ENCODE measurements at regions not wholly inside any gene's neighbourhood (a gene's known extent, or its start where the extent isn't known, plus 50 kb on each side); places are given as distances from the start of the nearest gene placed in this dataset.
"Not testable (repeated sequence)": the region's sequence is repeated elsewhere in the genome, so short reads cannot be mapped to it uniquely, and the experiment has no call there.

DNA sequence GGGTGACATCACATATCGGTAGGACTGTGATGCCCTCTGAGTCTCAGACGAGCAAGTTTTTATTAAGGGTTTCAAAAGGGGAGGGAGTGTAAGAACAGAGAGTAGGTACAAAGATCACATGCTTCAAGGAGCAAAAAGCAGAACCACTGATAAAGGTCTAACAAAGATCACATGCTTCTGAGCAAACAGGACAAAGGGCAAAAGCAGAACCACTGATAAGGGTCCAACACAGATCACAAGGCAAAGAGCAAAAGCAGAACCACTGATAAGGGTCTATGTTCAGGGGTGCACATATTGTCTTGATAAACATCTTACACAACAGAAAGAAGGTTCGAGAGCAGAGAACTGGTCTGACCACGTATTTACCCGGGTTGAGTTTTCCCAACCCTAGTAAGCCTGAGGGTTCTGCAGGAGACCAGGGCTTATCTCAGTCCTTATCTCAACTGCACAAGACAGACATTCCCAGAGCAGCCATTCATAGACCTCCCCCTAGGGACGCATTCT, 604.2 kb upstream of the GYPC start:
- not testable (repeated sequence) for DNase-seq

DNA sequence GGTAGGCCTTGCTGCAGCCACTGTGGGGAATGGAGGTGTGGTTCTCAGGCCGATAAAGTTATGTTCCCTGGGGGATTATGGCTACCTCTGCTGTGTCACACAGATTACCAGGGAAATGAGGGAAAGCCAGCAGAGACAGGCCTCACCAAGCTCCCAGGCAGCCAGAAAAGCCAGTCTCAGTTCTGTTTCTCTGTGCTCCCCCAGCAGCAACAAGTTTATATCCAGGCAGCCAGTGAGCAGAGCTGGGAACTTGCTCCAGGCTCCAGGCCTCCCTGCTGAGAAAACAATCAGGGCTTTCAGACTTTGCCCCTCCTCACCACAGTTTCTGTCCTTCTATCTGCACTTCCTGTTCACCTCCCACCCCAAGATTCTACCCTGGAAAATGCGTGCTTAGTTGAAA, 596.6 kb upstream of the GYPC start:
- DNase-seq = no peak

DNA sequence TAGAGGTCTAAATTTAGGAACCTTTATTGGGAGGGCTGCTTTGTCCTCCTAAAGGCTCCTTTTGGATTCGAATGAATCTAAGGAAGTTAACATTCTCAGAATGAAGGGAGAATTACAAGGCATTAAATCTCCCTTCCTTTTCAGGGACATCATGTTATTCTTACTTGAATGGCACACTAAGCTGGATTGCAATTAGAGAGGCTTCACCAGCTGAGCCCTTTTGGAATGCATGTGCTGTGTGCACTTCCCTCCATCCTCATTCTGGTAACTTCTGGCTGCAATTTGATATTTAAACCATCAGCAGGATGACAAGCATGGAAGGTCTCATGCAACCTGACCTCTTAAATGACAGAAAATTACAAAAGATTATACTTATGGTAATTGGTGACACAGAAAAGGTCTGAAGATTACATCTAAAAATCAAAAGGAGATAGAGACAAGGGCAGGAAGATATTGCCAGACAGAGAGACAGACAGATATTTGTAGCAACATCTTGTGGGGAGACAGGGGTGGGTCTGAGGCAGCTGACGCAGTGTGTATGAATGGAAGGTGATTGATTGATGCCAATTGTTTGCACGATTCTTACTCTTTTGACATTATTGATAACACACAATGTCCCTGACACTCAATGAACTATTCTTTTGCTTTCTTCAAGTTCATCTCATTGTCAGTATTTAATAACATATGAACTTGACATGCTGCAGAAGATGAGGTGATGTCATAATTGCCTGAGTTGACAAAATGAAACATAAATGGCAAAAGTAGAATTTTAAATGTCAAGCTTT, 570.8 kb upstream of the GYPC start:
- DNase-seq = no peak

DNA sequence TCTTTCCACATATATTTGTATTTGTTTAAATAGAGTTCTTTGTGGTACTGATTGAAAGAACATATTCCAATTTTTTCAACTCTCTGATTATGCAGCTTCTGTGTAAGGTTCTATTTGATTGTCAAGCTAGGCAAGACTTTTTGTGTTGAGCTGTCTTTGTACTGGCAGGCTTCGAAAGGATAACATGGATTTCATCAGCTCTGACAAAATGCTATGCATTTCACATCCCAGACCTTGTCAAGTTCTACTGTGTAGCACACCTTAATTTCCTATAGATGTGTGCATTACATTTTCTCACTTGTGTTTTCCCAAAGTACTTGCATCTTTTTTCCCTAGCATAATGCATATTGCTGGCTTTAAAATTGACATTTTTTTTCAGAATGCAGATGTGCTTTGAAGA, 555.0 kb upstream of the GYPC start:
- DNase-seq = no peak

DNA sequence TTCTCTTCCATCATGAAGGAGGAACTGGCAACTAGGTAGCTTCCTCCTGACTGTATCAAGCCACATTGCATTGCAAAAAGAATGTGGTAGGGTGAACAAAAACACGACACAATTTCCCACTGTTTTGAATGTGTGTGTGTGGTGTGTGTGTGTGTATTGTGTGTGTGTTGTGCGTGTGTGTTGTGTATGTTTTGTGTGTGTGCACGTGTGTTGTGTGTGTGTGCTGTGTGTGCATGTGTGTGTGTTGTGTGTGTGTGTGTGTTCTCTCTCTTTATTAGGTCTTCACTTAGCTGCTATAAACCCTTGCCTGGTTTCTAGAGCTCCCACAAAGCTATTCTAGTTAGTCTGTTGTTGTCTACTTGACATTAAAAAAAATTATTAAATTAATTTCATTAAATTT, 550.0 kb upstream of the GYPC start:
- no peak for DNase-seq

DNA sequence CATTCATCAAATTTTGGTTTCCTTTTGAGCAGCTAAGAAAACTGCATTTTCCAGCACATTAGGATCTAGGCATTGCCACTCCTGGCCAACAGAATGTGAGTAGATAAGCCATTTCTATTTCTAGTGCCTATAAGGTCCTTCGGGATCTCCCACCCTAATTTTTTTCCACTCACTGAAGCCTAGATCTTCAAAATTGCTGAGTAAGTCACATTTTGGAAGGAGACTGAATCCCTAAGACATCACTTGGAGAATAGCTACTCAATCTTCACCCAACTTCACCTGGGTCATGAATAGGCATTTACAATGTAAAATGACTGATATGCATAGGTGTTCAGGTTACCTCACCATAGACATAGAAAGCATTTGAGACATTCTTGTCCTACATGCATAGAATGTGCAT, 548.1 kb upstream of the GYPC start:
- no peak for DNase-seq

DNA sequence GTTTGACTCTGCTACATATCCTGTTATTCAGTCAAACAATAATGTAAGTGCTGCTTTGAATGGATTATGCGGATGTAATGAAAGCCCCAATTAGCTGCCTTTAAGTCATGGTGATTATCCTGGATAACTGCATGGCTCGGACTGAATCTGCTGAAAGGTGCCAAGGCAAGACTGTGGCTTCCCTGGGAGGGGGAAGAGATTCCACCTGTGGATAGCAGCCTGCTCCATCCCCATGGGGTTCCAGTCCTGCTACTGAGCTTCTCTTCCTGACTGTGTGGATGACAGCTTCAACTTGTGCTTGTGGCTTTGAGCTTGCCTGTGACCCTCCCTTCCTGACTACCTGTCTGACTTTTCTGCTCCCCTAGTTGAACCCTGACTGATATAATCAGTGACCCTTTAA, 540.0 kb upstream of the GYPC start:
- DNase-seq = no peak

DNA sequence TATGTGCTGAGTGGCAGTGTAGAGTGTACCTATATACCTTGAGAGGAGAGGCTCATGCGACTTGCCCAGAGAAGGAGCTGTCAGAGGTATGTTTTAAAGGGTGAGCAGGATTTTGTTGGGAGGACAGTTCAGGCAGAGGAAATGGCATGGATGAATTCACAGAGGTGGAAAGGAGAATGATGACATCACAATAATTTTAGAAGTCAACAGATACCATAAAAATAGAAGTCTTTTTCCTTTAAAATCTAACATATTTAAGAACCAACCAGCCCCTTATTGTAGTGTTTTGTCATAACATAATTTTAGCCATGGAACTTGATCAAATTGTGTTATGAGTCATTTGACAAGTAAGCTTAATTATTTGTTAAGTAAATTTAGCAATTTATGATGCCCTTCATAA, 538.1 kb upstream of the GYPC start:
- no peak for DNase-seq

DNA sequence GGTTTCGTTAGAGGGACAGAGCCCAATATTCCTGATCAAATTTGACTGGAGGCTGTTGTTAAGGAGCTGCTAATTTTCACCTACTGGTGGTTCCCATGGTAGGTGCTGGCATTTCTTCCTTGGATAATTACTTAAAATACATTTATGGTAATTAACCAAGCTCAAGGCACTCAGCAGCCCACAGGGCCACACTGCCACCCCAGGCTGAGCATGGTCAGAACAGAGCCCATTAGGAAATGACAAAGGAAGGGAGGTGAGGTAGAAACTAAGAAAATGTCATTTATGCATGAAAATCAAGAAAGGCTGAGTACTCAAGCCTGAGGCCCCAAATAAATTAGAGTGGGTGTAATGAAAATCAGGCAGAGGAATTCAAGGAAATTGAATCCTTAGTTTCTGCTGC, 510.2 kb upstream of the GYPC start:
- DNase-seq = no peak

DNA sequence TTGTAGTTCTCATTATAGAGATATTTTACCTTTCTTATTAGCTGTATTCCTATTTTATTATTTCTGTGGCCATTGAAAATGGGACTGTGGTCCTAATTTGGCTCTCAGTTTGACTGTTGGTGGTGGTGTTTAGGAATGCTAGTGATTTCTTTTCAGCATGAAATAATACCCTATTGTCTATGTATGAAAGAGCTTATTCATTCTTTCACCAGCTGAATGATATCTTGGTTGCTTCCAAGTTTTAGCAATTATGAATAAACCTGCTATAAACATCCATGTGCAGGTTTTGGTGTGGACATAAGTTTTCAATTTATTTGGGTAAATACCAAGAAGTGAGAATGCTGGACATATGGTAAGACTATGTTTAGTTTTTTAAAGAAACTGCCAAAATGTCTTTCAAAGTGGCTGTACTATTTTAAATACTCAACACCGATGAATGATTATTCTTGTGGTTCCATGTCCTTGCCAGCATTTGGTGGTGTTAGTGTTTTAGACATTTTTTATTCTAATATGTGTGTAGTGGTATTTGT, 501.6 kb upstream of the GYPC start:
- no peak for DNase-seq

DNA sequence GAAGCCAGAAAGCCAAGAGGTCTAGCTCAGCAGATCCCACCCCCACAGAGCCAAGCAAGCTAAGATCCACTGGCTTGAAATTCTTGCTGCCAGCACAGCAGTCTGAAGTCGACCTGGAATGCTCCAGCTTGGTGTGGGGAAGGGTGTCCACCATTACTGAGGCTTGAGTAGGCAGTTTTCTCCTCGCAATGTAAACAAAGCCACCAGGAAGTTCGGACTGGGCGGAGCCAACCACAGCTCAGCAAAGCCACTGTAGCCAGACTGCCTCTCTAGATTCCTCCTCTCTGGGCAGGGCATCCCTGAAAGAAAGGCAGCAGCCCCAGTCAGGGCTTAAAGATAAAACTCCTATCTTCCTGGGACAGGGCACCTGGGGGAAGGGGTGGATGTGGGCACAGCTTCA, 495.0 kb upstream of the GYPC start:
- DNase-seq = not testable (repeated sequence)

DNA sequence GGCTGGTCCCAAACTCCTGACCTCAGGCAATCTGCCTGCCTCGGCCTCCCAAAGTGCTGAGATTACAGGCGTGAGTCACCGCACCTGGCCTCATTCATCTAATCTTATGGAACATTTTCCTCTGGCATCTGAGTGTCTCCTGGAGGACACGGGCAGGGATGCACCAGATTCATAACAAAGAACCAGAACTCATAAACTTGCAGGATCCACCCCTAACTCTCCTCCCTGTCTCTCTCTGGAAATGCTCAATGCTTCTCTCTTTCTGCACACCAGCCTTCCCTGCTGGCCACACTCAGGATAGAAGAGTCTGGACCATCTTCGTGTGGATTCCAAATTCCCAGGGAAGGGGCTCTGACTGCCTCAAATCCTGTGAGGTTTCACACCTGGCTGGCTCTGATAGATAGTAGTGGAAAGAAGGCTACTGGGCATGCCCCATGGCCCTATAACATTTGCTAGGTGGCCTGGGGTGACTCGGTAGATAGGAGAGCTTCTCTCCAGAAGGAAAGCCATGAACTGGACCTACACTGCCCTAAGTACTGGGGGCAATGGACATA, 483.2 kb upstream of the GYPC start:
- DNase-seq = no peak

DNA sequence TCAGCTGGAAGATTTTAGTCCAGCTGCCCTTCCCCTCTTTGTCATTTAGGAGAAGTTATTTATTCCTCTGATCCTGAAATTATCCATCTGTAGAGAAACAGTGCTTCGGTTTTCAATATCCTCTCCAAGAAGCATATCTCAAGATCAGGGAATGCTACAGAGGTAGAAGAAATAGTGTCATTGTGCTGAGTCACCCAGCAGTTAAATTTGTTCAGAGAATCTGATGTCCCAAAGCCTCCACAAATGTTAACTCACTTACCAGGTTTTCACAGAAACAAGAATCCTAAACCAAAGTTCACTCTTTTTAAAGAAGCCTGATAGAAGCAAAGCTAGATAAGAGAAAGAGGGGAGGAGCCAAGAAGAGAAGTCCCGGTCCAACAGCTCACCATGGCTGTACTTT, 480.7 kb upstream of the GYPC start:
- no peak for DNase-seq

DNA sequence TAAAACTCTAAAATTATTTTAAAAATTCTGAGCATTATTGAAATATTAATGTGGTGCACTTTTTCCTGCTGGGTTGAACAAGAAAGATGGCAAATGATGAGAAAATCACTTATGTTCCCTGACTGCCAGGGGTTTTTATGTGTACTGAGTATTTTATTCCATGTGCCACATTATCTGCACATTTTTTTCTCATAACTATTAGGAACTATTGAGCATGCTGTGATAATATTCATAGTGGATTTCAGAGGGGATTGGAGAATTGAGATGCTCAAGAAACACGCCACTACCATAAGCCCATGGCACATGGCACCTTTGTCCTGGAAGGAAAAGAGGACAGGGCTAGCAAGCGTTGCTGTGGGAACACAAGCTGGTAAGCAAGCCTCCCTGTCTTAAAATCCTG, 478.5 kb upstream of the GYPC start:
- DNase-seq = no peak

DNA sequence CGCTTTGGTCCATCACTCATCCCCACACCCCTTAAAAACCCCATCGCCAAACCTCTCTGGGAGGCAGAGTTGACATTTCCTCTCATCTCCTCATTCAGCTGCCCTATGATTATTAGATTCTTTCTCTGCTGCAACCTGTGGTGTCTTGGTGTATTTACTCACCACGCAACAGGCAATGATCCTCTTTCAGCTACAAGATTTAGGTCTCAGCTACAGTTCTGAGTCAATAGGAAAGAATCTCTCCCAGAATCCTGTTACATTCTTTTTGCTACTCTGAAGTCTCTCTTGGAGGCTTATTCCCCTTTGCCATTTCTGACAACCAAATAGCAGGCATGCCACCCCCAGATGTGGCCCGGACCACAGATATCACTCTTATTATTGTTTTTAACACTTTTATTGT, 468.3 kb upstream of the GYPC start:
- no peak for DNase-seq

DNA sequence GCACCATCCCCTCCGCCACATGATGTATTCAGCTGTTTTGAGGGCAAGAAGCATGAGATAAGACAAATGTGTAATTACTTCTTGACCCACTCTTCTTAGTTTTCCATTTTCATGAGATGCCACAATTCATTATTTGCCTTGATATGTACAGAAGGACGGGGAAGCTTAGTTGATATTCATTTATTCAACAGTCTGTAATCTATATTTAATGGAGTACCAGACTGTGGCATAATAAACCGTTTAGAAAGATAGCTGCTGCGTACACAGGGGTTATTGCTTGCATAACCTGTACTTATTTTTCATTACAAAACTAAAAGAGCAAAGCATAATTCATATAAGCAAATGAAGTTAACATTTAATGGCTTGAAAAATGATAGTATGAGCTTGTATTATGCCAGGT, 466.4 kb upstream of the GYPC start:
- no peak for DNase-seq

DNA sequence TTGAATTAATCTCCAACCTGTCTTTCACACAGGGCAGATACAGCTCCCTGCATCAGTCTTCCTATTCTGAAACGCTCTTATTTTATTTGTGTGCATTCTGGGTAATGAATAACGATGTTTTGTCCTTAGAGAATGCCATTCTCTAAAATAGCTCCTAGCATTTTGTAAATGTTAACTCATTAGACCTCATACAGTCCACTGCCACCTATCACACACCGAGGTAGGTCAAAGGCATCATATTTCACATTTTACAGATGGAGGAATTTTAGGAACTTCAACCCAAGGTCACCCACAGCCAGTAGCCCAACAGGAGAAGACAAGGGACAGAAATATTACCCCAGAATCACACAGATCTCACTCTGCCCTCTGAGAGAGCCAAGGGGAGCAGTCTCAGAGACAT, 455.4 kb upstream of the GYPC start:
- DNase-seq = no peak

DNA sequence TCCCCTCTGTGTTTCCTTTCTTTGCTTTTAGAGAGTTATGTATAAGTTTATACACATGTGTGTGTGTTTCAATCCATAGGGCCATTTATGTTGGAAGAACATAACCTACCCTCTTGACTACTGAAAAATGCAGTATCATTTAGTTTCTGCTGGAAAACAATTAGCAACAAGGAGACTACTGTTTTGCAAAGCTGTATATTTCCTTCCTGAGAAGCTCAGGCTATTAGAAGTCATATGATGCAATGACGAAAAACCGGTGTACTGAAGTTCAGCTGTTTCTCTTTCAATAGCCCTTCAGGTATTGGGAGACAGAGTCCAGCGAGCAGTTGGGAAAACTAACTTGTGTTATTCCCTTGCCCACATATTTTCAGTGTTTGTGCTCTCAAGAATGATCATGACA, 447.7 kb upstream of the GYPC start:
- no peak for DNase-seq

DNA sequence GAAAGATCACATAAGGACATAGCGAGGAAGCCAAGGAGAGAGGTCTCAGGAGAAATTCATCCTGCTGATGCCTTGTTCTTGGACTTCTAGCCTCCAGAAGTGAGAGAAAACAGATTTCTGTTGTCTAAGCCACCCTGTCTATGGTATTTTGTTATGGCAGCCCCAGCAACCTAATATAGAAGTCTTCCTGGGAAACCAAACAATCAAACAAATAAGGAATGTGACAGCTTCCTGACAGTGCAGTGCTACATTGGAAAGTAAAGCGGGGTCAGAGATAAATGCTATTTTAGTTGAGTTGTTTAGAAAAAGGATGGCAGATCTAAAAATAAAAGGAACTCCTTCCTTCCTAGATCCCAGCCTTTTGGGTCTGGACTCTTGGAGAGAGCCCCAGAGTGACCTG, 443.2 kb upstream of the GYPC start:
- no peak for DNase-seq

DNA sequence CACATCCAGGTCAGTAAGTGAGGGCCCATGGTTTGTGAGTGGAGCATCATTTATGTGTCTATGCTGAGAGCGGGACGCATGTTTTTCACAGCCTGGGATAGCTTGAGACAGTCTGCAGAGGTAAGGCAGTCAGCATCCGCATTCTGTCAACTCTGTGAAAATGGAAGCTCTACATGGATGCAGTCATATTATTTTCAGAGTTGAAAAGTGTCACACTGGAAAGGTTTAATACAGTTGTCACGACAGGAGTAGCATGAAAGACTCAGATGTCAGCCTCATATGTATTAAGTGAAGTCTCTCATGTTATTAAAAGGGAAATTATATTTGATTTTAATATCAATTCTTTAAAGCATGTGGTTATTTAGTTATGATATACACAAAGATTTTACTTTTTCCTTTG, 436.9 kb upstream of the GYPC start:
- no peak for DNase-seq

DNA sequence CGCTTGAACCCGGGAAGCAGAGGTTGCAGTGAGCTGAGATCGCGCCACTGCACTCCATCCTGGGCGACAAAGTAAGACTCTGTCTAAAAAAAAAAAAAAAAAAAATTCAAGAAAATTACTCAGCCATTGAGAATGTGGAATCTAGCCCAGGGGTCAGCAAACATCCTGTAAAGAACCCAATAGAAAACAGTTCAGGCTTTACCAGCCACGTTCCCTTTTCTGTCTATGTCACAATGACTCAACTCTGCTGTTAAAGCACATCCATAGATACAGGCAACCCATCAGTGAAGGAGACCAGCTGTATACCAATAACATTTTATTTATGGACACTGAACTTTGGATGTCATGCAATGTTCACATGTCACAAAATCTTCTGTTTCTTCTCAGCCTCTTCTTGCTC, 435.6 kb upstream of the GYPC start:
- peak; percentile 9 for DNase-seq

DNA sequence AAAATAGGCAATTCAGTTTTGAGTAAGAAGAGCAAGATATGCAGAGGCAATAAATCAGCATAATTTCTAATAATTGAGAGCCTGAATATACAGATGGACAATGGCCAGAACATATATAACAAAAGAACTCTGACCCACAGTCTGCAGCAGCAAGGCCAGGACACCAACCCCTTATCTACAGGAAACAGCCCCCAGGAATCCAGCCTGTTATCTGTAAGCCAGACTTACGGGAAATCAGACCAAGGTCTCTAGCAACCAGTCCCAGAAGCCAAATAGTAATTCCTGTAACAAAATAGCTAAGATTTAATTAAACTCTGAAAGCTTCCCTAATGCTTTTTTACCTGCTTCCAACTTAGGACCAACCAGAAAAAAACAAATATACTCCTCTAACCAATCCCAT, 434.5 kb upstream of the GYPC start:
- DNase-seq = no peak

DNA sequence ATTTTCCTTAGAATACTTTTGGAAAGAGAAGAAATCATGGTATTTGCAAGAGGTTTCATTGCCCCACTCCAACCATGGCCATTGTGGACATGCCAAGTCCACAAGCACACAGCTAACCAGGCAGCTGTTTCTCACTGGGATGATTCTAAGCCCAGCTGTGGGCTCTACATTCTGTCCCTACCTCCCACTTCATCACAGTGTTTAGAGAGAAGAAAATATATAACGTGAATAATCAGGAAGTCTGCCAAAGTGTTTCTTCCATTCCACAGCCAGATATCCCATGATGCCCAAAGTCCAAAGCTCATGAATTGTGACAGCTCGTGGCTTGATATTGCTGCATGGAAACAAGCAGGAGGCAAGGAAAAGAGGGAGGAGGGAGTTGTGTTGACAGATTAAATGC, 433.7 kb upstream of the GYPC start:
- no peak for DNase-seq

DNA sequence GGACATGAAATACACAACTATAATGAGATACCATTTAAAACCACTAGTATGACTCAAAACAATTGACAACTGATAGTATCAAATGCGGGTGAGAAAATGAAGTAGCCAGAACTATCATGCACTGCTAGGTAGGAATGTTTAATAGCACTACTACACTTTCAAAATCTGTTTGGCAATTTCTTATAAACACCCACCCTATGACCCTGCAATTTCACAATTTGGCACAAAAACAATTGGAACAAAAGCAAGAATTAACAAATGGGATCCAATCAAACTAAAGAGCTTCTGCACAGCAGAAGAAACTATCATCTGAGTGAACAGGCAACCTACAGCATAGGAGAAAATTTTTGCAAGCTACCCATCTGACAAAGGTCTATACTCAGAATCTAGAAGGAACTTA, 431.2 kb upstream of the GYPC start:
- DNase-seq = no peak

All from renal pelvis (tissue), 1 donor.